Panc1 (cell line): ENCODE measurements at regions not wholly inside any gene's neighbourhood (a gene's known extent, or its start where the extent isn't known, plus 50 kb on each side); places are given as distances from the start of the nearest gene placed in this dataset.
A peak's percentile ranks its signal among the peaks of the same experiment; 100 is the strongest.

ENCODE experiments used
- ATAC-seq: fragments of 200-7000 bp; cut with Tn5 transposase; 2 replicates; pipeline ENCODE4 v1.9.1; 2020; ENCODE audit warnings: mild to moderate bottlenecking, moderate library complexity
- BruUV-seq: library from RNA; stranded (reverse); fragments of 400-500 nt; replicated peaks from 2 replicates; lab custom pipeline; 2021; lab: Mats Ljungman, UMichigan
- CTCF ChIA-PET: fragments of 300-600 bp; sonication (Branson Sonifier 250); formaldehyde crosslinking; loops from one replicate; lab custom pipeline; 2022; ENCODE audit warnings: antibody characterized with exemption; lab: Charles Lee
- POLR2A ChIA-PET: fragments of 300-600 bp; sonication (Branson Sonifier 250); formaldehyde crosslinking; loops from one replicate; lab custom pipeline; 2022; ENCODE audit warnings: antibody characterized with exemption; lab: Charles Lee
- DNase-seq: peaks from one replicate; pipeline ENCODE4 v3.0.0-alpha.2; 2010; ENCODE audit warnings: low read depth, low spot score
- H3K27ac ChIP-seq: 2 replicates; pipeline ENCODE4 v1.5.1; 2011; ENCODE audit warnings: mild to moderate bottlenecking, low read length, inconsistent platforms
- H3K27me3 ChIP-seq: fragments of 200-500 bp; sonication (Bioruptor generic); 2 replicates; pipeline ENCODE4 v1.6.0; 2014; ENCODE audit warnings: low read length, inconsistent platforms; ENCODE audit not compliant: control insufficient read depth, insufficient read depth
- H3K36me3 ChIP-seq: fragments of 200-500 bp; sonication (Bioruptor generic); 2 replicates; pipeline ENCODE4 v1.5.1; 2014; ENCODE audit warnings: inconsistent platforms, mild to moderate bottlenecking, low read length, moderate library complexity; ENCODE audit not compliant: control insufficient read depth, insufficient read depth
- H3K4me1 ChIP-seq: 2 replicates; pipeline ENCODE4 v1.5.1; 2011; ENCODE audit warnings: inconsistent platforms, mild to moderate bottlenecking, low read length, moderate library complexity; ENCODE audit not compliant: control insufficient read depth, insufficient read depth
- H3K4me3 ChIP-seq, 2 experiments: 2 replicates each; pipeline ENCODE4 v1.5.1; 2011 to 2012; ENCODE audit warnings: low read depth in 2 of 2, low read length in 2 of 2, mild to moderate bottlenecking in 2 of 2, inconsistent platforms in 1 of 2, moderate library complexity in 1 of 2
- H3K9me3 ChIP-seq: fragments of 200-500 bp; sonication (Bioruptor generic); 2 replicates; pipeline ENCODE4 v1.5.1; 2014; ENCODE audit warnings: low read depth, mild to moderate bottlenecking, inconsistent platforms, low read length, moderate library complexity; ENCODE audit not compliant: control insufficient read depth, insufficient read depth
- POLR2AphosphoS5 ChIP-seq: IDR thresholded peaks from 2 replicates; pipeline ENCODE4 v1.6.1; 2012; ENCODE audit warnings: mild to moderate bottlenecking, low read depth, low read length, moderate library complexity
- SIN3A ChIP-seq: IDR thresholded peaks from 2 replicates; pipeline ENCODE4 v1.6.1; 2012; ENCODE audit warnings: low read depth, mild to moderate bottlenecking, low read length, moderate library complexity, borderline replicate concordance; ENCODE audit not compliant: insufficient read depth
- TCF7L2 ChIP-seq: IDR thresholded peaks from 2 replicates; pipeline ENCODE4 v1.6.1; 2011; ENCODE audit warnings: mild to moderate bottlenecking, low read depth, low read length, inconsistent platforms
- in situ Hi-C: cut with HindIII; loops from 2 replicates; pipeline ENCODE4 v1.10.0; 2016; ENCODE audit warnings: low sequenced_read_pairs, low pct_unique_long_range_greater_than_20kb
- intact Hi-C: fragments of 100-400 bp; cut with micrococcal nuclease; formaldehyde crosslinking; loops from one replicate; pipeline ENCODE4 v1.10.0; 2022; ENCODE audit not compliant: unreplicated experiment
- TF ChIP-seq, protein P1 (sequence below), 2 experiments: IDR thresholded peaks; 2 replicates each; pipeline ENCODE4 v1.6.1; 2011 to 2012; ENCODE audit warnings: low read depth in 2 of 2, control low read depth in 1 of 2, low read length in 1 of 2, mild to moderate bottlenecking in 1 of 2, moderate library complexity in 1 of 2; ENCODE audit not compliant: insufficient read depth in 1 of 2
- TF ChIP-seq, protein P2 (sequence below): fragments of 450-650 bp; IDR thresholded peaks from 2 replicates; pipeline ENCODE4 v1.5.1; 2017; ENCODE audit warnings: mild to moderate bottlenecking

- no TSS peak for BruUV-seq
- POLR2A ChIA-PET: interaction anchor here (0.6 kb wide), 1 partner anchor 32 kb away, joined by 4 read pairs; no protein-coding TSS in a partner anchor
- TF ChIP-seq TCF7L2: no peak
- ATAC-seq: peak; percentile 56; the same call in 1 of the 2 replicates
- no peaks in the 10 kb centered on the region for H3K36me3 ChIP-seq
- peak overlapping the region; percentile 18; the same call in 1 of the 2 replicates for H3K27ac ChIP-seq
- H3K4me3 ChIP-seq: no peak overlapping the region
- H3K9me3 ChIP-seq: no peaks in the 10 kb centered on the region; the same call in 1 of the 2 replicates
- H3K27me3 ChIP-seq: no peaks in the 10 kb centered on the region
- DNase-seq: no peak
- in situ Hi-C loops (no loop called here), intact Hi-C loops (no loop called here)
- CTCF ChIA-PET: interaction anchor here (0.6 kb wide), 1 partner anchor 154 kb away, joined by 3 read pairs; no protein-coding TSS in a partner anchor
- no peaks in the 10 kb centered on the region for H3K4me1 ChIP-seq
Measured at GRCh38 chr12:68510397-68510796, 100.3 kb upstream of the RAP1B start.

GRCh38 chr12:68514807-68515411 lies 95.8 kb upstream of the RAP1B start:
- no peaks in the 10 kb centered on the region for H3K36me3 ChIP-seq
- DNase-seq (no peak), ATAC-seq (no peak)
- no peaks in the 10 kb centered on the region for H3K27me3 ChIP-seq
- H3K4me1 ChIP-seq: peaks cover 5% of the 10 kb centered on the region; the same call in 1 of the 2 replicates
- peak overlapping the region; percentile 72 for H3K27ac ChIP-seq
- intact Hi-C loops: no loop called here
- H3K4me3 ChIP-seq: no peak overlapping the region
- ChIA-PET POLR2A (interaction anchor here (0.6 kb wide), 2 partner anchors 79 to 261 kb away, joined by 7 to 12 read pairs; no protein-coding TSS in a partner anchor), CTCF (no interaction called here)
- in situ Hi-C loops: no loop called here
- TF ChIP-seq SIN3A: no peak
- TF ChIP-seq, protein P1, sequence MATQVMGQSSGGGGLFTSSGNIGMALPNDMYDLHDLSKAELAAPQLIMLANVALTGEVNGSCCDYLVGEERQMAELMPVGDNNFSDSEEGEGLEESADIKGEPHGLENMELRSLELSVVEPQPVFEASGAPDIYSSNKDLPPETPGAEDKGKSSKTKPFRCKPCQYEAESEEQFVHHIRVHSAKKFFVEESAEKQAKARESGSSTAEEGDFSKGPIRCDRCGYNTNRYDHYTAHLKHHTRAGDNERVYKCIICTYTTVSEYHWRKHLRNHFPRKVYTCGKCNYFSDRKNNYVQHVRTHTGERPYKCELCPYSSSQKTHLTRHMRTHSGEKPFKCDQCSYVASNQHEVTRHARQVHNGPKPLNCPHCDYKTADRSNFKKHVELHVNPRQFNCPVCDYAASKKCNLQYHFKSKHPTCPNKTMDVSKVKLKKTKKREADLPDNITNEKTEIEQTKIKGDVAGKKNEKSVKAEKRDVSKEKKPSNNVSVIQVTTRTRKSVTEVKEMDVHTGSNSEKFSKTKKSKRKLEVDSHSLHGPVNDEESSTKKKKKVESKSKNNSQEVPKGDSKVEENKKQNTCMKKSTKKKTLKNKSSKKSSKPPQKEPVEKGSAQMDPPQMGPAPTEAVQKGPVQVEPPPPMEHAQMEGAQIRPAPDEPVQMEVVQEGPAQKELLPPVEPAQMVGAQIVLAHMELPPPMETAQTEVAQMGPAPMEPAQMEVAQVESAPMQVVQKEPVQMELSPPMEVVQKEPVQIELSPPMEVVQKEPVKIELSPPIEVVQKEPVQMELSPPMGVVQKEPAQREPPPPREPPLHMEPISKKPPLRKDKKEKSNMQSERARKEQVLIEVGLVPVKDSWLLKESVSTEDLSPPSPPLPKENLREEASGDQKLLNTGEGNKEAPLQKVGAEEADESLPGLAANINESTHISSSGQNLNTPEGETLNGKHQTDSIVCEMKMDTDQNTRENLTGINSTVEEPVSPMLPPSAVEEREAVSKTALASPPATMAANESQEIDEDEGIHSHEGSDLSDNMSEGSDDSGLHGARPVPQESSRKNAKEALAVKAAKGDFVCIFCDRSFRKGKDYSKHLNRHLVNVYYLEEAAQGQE (IDR thresholded peaks at IDR 0.05; ENCODE audit: insufficient read depth in 1 of 2, low read depth in 2 of 2, low read length in 1 of 2): no peak
- TF ChIP-seq, protein P2, sequence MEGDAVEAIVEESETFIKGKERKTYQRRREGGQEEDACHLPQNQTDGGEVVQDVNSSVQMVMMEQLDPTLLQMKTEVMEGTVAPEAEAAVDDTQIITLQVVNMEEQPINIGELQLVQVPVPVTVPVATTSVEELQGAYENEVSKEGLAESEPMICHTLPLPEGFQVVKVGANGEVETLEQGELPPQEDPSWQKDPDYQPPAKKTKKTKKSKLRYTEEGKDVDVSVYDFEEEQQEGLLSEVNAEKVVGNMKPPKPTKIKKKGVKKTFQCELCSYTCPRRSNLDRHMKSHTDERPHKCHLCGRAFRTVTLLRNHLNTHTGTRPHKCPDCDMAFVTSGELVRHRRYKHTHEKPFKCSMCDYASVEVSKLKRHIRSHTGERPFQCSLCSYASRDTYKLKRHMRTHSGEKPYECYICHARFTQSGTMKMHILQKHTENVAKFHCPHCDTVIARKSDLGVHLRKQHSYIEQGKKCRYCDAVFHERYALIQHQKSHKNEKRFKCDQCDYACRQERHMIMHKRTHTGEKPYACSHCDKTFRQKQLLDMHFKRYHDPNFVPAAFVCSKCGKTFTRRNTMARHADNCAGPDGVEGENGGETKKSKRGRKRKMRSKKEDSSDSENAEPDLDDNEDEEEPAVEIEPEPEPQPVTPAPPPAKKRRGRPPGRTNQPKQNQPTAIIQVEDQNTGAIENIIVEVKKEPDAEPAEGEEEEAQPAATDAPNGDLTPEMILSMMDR: no peak
- no peak for TF ChIP-seq POLR2AphosphoS5
- TF ChIP-seq TCF7L2: no peak
- no TSS peak for BruUV-seq
- no peaks in the 10 kb centered on the region for H3K9me3 ChIP-seq

- CTCF ChIA-PET: no interaction called here
- Histone ChIP-seq H3K27me3 (no peaks in the 10 kb centered on the region), H3K27ac (peak overlapping the region; percentile 72; the same call in 1 of the 2 replicates), H3K4me3 (no peak overlapping the region), H3K4me1 (peaks cover 12% of the 10 kb centered on the region), H3K9me3 (no peaks in the 10 kb centered on the region), H3K36me3 (no peaks in the 10 kb centered on the region)
- POLR2A ChIA-PET: interaction anchor here (0.6 kb wide), 1 partner anchor 260 kb away, joined by 7 read pairs; no protein-coding TSS in a partner anchor
- no TSS peak for BruUV-seq
- in situ Hi-C loops: no loop called here
- DNase-seq: no peak
- no peak for TF ChIP-seq POLR2AphosphoS5
- TF ChIP-seq, protein P1 (IDR thresholded peaks at IDR 0.05; ENCODE audit: insufficient read depth in 1 of 2, low read depth in 2 of 2, low read length in 1 of 2): no peak
- no peak for TF ChIP-seq TCF7L2
- TF ChIP-seq, protein P2: no peak
- TF ChIP-seq SIN3A: no peak
- ATAC-seq: no peak
- intact Hi-C loops: no loop called here
Measured at GRCh38 chr12:68515793-68516192, 94.9 kb upstream of the RAP1B start.
